SJSA1 (cell line): ENCODE measurements at regions not wholly inside any gene's neighbourhood (a gene's known extent, or its start where the extent isn't known, plus 50 kb on each side); places are given as distances from the start of the nearest gene placed in this dataset.
A peak's percentile ranks its signal among the peaks of the same experiment; 100 is the strongest.

Source experiments
- DNase-seq, 2 experiments: peaks; one replicate each; pipeline ENCODE4 v3.0.0-alpha.2; 2015 to 2020; ENCODE audit warnings: low spot score in 2 of 2, low read depth in 1 of 2
- H3K27ac ChIP-seq: fragments of 250-450 bp; sonication (Bioruptor Pico); 2 replicates; pipeline ENCODE4 v1.5.1; 2020; ENCODE audit warnings: mild to moderate bottlenecking, moderate library complexity
- H3K27me3 ChIP-seq: fragments of 250-450 bp; sonication (Bioruptor Pico); replicated peaks from 2 replicates; pipeline ENCODE4 v1.5.1; 2020; ENCODE audit warnings: mild to moderate bottlenecking, moderate library complexity
- H3K36me3 ChIP-seq: fragments of 250-450 bp; sonication (Bioruptor Pico); 2 replicates; pipeline ENCODE4 v1.5.1; 2020; ENCODE audit warnings: mild to moderate bottlenecking
- H3K4me1 ChIP-seq: fragments of 250-450 bp; sonication (Bioruptor Pico); replicated peaks from 2 replicates; pipeline ENCODE4 v1.6.1; 2021; ENCODE audit warnings: mild to moderate bottlenecking
- H3K4me3 ChIP-seq: fragments of 250-450 bp; sonication (Bioruptor Pico); 2 replicates; pipeline ENCODE4 v1.5.1; 2020; ENCODE audit warnings: mild to moderate bottlenecking
- H3K9me3 ChIP-seq: fragments of 250-450 bp; sonication (Bioruptor Pico); replicated peaks from 2 replicates; pipeline ENCODE4 v1.5.1; 2020; ENCODE audit warnings: mild to moderate bottlenecking

DNA sequence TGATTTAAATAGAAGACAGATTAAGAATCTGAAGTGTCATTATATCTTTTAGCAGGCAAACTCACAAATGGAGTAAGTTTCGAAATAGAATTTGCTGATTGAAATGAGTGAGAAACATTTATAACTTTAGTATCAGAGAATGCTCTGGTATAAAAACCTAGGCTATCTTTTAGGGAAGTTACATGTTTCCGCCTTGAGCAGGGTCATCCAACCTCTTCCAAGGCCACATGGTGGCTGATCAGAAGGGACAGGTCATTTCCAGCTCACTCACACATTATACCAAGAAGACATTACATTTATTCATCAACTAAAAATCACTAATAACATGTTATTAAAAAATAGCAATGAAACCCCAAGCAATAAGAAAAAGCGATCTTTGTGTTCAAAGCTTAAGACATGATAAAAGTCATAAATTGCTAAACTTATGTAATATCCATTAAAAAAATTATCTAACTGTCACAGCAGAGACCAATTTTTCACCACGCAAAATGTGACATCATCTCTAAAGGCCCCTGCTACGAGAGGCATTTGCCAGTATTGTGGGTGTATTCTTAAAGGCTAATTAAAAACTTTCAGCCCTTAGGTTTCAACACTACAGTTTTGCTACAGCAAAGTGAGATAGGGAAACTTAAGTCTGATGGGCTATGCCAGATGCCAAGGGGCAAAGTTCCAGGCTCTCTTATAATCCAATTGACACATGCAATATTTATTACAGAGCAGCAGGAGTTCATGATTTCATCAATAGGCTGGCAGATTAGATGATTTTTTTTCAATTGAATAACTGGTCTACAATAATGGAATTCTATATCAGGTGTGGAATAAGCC is 240.4 kb upstream of the TBL1XR1 start:
- Histone ChIP-seq H3K4me3 (no peak overlapping the region), H3K27me3 (no peaks in the 10 kb centered on the region), H3K27ac (no peak overlapping the region), H3K9me3 (no peaks in the 10 kb centered on the region), H3K36me3 (no peaks in the 10 kb centered on the region), H3K4me1 (peaks cover 24% of the 10 kb centered on the region)
- DNase-seq: no peak

DNA sequence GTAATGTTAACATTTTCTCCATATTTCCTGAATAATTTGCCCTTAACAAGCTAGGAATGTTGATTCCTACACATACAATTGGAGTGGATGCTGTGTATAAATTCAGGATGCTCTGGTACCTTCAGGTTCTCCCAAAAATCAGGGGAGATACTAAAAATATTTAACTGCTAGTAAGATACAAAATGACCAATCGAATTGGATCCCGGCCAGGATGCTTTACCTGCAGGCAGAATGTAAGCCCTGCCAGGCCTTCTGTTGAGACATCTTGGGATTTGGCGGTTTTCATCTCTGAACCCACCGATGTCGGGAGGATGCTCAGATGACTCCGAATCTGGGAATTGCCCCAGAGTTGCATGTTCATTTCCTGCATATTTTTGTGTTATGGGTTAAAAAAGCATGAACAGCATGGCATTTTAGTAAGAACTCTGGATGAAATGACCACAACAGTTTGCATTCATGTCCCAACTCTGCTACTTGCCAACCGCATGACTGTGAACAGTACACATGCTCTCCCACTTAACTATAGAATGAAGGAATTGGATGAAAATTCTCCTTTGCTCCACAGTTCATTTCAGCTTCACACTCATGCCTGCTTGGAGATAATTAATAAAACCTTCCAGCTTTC is 241.4 kb upstream of the TBL1XR1 start:
- no peak for DNase-seq
- Histone ChIP-seq H3K9me3 (no peaks in the 10 kb centered on the region), H3K36me3 (no peaks in the 10 kb centered on the region), H3K4me1 (peaks cover 32% of the 10 kb centered on the region), H3K4me3 (no peak overlapping the region), H3K27ac (no peak overlapping the region), H3K27me3 (no peaks in the 10 kb centered on the region)

DNA sequence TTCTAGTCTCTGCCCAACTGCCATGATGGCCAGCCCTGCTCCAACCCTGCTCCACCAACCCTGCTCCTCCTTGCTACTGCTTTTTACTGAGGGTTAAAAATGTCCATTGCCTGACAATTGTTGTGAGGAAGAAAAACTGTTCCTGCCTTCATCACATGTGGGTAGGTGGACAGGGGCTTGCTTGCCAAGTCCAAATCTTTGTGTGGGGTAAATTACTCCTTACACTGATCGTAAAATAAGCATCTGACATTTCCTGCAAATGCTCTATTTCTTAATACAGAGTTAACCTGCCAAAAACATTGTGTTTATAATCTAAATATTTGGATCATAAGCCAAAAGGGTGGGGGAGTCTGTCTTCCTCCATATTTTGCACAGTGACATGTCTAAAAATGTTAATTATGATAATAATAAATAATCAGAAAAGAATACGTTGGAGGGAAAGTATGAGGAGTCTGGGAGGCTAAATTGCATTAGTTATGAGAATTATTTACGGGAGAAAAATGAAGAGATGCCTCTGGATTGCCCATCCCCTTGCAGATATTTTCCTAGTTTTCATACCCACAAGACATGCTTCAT is 242.5 kb upstream of the TBL1XR1 start:
- Histone ChIP-seq H3K27me3 (no peaks in the 10 kb centered on the region), H3K4me1 (peaks cover 34% of the 10 kb centered on the region), H3K9me3 (no peaks in the 10 kb centered on the region), H3K36me3 (no peaks in the 10 kb centered on the region), H3K27ac (no peak overlapping the region), H3K4me3 (no peak overlapping the region)
- DNase-seq: no peak

DNA sequence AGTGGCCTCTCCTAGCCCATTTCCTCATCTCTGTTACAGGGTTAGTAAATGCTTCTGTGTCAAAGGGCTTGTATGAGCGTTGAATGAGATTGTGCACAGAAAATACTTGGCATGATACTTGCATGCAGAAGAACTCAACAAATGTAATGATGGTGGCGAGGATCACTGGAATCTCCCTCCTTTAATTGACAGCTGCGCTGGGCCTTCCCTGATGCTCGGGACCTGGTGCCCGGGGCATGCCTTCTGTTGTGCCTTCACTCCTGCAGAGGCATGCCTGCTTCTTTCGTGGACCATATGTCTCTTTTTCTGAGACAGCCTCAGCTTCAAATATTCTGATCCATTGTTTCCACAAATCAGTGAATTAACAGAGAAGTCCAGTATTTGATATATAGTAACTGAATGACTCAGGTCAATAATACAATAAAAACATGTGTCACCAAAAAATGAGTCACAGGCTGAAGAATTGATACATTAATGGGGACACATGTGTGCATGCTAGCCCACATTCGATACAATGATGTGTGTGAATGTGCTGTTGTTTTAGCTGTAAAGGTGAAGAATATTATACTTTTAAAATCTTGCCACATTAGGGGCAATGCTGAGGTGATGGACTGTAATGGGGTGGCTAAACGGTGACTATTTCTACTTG is 243.3 kb upstream of the TBL1XR1 start:
- DNase-seq: no peak
- Histone ChIP-seq H3K4me1 (peaks cover 34% of the 10 kb centered on the region), H3K36me3 (no peaks in the 10 kb centered on the region), H3K27ac (no peak overlapping the region), H3K9me3 (no peaks in the 10 kb centered on the region), H3K4me3 (no peak overlapping the region), H3K27me3 (no peaks in the 10 kb centered on the region)

DNA sequence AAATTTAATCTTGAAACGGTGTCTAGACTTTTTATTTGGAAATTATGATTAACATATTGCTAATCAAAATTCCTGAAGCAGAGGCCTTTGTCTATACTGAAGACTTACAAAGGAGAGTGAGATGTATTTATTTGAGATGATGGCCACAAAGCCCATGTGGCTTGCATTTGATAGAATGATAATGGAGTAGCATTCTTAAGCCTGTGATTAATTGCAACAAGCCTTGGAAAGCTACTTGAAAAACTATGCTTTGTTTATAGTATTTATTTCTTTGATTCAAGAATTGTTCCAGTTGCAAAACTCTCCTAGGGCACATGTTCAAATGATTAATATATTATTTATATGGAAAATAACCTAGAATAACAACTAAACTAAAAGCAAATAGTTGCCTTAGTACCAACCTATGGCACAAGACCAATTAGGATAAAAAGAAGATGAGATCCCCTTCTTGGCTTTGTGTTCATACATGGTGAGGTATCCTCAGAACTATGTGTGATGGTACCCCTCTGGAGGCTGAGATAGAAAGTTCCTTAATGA is 244.1 kb upstream of the TBL1XR1 start:
- no peak overlapping the region for H3K27ac ChIP-seq
- DNase-seq: peak in 1 of 2 experiments; percentile 17
- H3K4me3 ChIP-seq: no peak overlapping the region

DNA sequence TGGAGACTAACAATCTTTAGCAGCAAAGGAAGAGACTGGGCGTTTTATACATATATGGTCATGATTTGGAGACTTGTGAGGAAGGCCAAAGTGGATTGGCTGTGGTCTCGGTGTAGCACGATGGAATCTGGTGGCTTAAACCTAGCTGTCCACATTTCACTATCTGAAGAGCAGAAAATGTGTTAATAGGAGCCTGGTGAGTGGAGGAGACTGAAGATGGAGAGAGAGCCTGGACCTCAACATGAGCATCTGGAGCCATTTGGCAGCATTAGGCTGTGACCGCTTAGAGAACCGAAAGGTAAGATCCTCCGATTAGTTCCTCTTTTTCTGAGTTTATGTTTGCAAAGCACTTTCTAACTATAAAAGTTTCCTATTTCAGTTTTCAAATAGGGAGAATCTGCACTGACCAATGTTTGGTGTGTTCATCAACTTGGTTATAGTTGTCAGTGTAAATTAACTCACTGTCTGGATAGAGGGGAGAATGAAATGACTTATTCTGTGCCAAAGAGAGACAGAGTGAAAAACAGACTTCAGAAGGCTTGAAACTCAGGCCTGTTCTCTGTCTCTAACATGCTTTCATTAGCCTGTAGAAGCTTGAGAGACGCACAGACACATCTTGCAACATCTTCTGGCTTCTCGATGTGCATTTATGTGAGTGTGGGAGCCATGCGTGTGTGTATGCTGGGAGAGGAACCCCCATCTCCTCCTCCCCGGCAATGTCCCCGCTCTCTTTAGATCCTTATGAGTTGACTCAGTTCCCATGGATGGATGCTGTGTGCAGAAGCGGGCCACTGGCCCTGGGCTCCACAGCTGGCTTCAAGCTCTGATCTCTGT is 244.7 kb upstream of the TBL1XR1 start:
- DNase-seq: no peak
- Histone ChIP-seq H3K4me3 (no peak overlapping the region), H3K4me1 (peaks cover 34% of the 10 kb centered on the region), H3K9me3 (no peaks in the 10 kb centered on the region), H3K27me3 (no peaks in the 10 kb centered on the region), H3K36me3 (no peaks in the 10 kb centered on the region), H3K27ac (no peak overlapping the region)

More for the DNA sequence above, 244.1 kb upstream of the TBL1XR1 start:
- H3K9me3 ChIP-seq: no peaks in the 10 kb centered on the region
- no peaks in the 10 kb centered on the region for H3K36me3 ChIP-seq
- peaks cover 34% of the 10 kb centered on the region for H3K4me1 ChIP-seq
- H3K27me3 ChIP-seq: no peaks in the 10 kb centered on the region

DNA sequence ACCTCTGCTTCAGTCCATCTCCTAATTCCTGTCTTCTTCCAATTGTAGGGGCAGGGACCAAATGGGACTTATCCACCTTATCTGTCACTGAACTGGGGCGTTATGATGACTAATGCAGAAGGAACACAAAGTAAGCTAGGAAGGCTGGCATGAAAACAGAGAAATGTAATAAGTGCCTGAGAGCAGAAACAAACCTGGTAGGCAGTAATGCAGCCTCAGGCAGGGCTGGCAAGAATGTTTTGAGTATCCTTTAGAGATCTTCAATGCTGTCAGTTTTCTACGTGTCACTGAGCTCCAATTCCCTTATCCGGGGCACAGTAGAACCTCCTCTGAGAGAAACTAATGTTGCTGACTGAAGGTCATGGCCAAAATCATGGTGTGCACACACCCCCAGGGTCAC is 246.2 kb upstream of the TBL1XR1 start:
- Histone ChIP-seq H3K27me3 (no peaks in the 10 kb centered on the region), H3K4me1 (peaks cover 34% of the 10 kb centered on the region), H3K9me3 (no peaks in the 10 kb centered on the region), H3K27ac (no peak overlapping the region), H3K4me3 (no peak overlapping the region), H3K36me3 (no peaks in the 10 kb centered on the region)
- peak; percentile 44 to 51 for DNase-seq

DNA sequence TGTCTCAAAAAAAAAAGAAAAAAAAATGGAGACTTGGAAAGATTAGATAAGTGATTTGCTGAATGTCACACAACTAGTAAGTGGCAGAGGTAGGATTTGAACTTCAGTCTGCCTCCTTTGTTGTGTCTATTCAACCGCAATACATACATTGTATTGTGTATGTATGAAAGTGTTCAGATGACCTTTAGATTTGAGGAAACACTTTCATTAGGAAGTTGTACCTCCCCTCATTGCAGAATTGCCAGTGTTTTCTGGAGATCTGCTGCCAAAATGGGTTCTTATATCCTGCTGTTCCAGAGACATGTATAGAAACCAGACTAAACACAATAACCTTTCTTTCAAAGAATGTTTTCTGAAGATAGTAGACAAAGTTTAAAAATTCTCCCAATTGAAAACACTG is 247.4 kb upstream of the TBL1XR1 start:
- Histone ChIP-seq H3K4me1 (peaks cover 31% of the 10 kb centered on the region), H3K27ac (no peak overlapping the region), H3K4me3 (no peak overlapping the region), H3K9me3 (no peaks in the 10 kb centered on the region), H3K36me3 (no peaks in the 10 kb centered on the region), H3K27me3 (no peaks in the 10 kb centered on the region)
- no peak for DNase-seq

DNA sequence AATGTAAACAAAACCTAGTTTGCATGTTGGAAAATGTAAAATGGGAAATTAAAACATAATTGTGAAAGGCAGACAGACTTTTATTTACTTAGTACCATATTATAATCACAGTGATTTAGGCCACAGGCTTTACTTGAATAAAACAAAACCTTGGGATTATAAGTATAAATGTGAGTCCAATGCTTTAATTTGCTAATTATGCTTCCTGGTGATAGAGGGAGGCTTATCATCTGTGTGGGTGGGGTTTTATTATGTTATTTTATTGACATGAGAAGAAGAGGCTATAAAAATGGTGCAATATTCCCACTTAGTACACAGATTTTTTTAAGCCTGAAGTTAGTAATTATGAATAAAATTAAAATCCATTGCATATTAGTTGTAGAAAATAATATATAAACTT is 248.3 kb upstream of the TBL1XR1 start:
- H3K27ac ChIP-seq: no peak overlapping the region
- DNase-seq: no peak
- peaks cover 26% of the 10 kb centered on the region for H3K4me1 ChIP-seq
- H3K9me3 ChIP-seq: no peaks in the 10 kb centered on the region
- H3K27me3 ChIP-seq: no peaks in the 10 kb centered on the region
- no peak overlapping the region for H3K4me3 ChIP-seq
- no peaks in the 10 kb centered on the region for H3K36me3 ChIP-seq

DNA sequence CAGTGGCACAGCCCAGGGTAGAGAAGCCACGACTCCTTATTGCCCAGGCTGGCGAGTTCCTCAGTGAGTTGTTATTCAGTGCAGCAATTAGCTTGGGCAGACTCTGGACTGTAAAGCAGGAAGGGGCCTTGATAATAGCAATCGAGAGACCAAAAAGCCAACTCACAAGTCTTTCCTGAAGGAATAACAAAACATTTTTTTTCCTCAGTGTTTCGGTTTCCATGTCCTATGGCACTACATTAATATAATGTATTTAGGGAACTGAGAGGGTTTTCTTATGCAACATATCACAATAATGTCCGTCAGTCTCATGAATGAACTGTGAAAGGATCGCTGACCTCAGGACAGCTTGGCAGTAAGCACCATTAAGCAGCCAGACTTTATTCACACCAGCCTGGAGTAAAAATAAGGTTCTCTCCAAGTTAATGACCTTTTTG is 248.9 kb upstream of the TBL1XR1 start:
- H3K4me3 ChIP-seq: no peak overlapping the region
- H3K9me3 ChIP-seq: no peaks in the 10 kb centered on the region; the same call in 1 of the 2 replicates
- no peak overlapping the region for H3K27ac ChIP-seq
- H3K27me3 ChIP-seq: no peaks in the 10 kb centered on the region
- peaks cover 26% of the 10 kb centered on the region for H3K4me1 ChIP-seq
- no peaks in the 10 kb centered on the region for H3K36me3 ChIP-seq
- no peak for DNase-seq

DNA sequence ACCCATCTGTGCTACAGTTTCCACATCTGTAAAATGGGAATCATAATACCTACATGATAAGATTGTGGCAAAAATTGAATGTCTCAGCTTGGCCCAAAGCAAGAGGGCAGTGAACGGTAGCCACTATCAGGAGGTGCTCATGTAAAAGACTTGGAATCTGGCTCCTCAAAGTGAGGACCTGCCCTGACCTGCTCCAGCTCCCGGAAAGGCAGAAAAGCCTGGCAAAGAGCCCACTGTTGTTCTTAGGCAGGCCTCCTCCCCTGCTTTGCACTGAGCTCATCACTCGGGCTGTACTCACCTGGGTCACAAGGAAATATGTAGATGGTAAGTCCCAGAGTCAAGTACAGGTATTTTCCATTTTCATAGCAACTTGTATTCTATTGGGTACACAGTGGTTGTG is 250.7 kb upstream of the TBL1XR1 start:
- Histone ChIP-seq H3K4me1 (peaks cover 31% of the 10 kb centered on the region), H3K4me3 (no peak overlapping the region), H3K27me3 (no peaks in the 10 kb centered on the region), H3K27ac (no peak overlapping the region), H3K9me3 (no peaks in the 10 kb centered on the region; the same call in 1 of the 2 replicates), H3K36me3 (no peaks in the 10 kb centered on the region)
- DNase-seq: no peak

DNA sequence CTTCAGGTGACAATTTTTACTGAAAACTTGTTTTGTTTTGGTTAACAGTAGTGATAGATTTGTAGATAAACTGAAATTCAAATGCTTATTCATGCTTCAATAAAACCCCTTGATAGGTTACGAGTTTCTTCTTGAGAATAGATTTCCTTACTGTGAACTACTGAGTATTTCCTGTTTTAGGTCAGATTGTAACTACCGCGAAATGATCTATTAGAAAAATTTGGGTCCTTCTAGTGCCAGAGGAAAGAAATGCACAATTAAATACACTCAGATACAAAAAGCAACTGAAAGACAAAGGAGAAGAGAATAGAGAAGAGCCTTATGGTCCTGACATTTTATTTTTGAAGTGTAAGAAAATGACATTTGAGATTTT is 251.7 kb upstream of the TBL1XR1 start:
- no peak overlapping the region for H3K4me3 ChIP-seq
- H3K27ac ChIP-seq: no peak overlapping the region
- no peaks in the 10 kb centered on the region; the same call in 1 of the 2 replicates for H3K9me3 ChIP-seq
- H3K4me1 ChIP-seq: peaks cover 21% of the 10 kb centered on the region
- no peaks in the 10 kb centered on the region for H3K36me3 ChIP-seq
- DNase-seq: no peak
- no peaks in the 10 kb centered on the region for H3K27me3 ChIP-seq

DNA sequence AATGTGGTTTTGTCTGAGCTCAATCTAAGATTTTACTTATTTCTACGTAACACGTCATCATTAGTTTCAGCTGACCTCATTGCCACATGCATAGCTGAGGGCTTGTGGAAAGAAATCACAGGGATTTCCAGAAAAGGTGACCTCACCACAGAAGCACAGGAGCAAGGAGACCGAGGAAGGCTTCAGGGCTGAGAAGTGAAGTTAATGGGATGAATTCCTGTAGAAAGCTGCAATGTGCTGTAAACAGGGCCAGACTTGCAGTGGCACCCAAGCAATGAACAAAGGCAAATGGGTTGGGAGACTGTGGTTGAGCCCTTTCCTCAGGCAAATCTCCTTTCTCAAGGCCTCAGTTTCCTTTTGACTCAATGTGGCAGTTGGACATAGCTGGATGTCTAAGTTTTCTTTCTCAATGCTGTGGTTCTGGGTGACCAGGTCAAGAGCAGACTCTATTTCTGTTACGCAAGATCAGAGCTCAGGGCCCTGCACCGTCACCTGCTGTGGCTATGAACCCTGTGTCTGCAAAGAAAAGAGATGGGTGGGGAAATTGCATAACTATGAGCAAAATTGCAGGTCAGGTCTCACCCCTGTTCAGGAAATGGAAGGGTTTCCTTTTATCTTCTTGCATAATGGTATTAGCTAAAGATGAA is 252.2 kb upstream of the TBL1XR1 start:
- H3K4me3 ChIP-seq: no peak overlapping the region
- H3K27me3 ChIP-seq: no peaks in the 10 kb centered on the region
- peaks cover 21% of the 10 kb centered on the region for H3K4me1 ChIP-seq
- no peaks in the 10 kb centered on the region; the same call in 1 of the 2 replicates for H3K9me3 ChIP-seq
- no peaks in the 10 kb centered on the region for H3K36me3 ChIP-seq
- DNase-seq: no peak
- H3K27ac ChIP-seq: no peak overlapping the region
